HEK293T (cell line): ENCODE measurements at regions not wholly inside any gene's neighbourhood (a gene's known extent, or its start where the extent isn't known, plus 50 kb on each side); places are given as distances from the start of the nearest gene placed in this dataset.

Experiments
- ARNT ChIP-seq: fragments of 450-650 bp; IDR thresholded peaks from 2 replicates; pipeline ENCODE4 v1.6.1; 2017; ENCODE audit warnings: mild to moderate bottlenecking
- BHLHE40 ChIP-seq: fragments of 450-650 bp; IDR thresholded peaks from 2 replicates; pipeline ENCODE4 v1.6.1; 2016; ENCODE audit warnings: mild to moderate bottlenecking, moderate library complexity, borderline replicate concordance
- FOXK2 ChIP-seq: fragments of 450-650 bp; IDR thresholded peaks from 2 replicates; pipeline ENCODE4 v1.6.1; 2016; ENCODE audit warnings: mild to moderate bottlenecking
- FOXM1 ChIP-seq: fragments of 450-650 bp; IDR thresholded peaks from 2 replicates; pipeline ENCODE4 v1.6.1; 2017; ENCODE audit warnings: mild to moderate bottlenecking, borderline replicate concordance
- HDGF ChIP-seq: fragments of 450-650 bp; IDR thresholded peaks from 2 replicates; pipeline ENCODE4 v1.6.1; 2017; ENCODE audit warnings: antibody characterized with exemption, borderline replicate concordance
- L3MBTL2 ChIP-seq: fragments of 450-650 bp; conservative IDR thresholded peaks from 2 replicates; pipeline ENCODE4 v1.6.1; 2016; ENCODE audit warnings: mild to moderate bottlenecking
- SP1 ChIP-seq: fragments of 450-650 bp; IDR thresholded peaks from 2 replicates; pipeline ENCODE4 v1.6.1; 2017
- SUZ12 ChIP-seq: fragments of 450-650 bp; IDR thresholded peaks from 2 replicates; pipeline ENCODE4 v1.6.1; 2016; ENCODE audit warnings: mild to moderate bottlenecking
- TARDBP ChIP-seq: fragments of 450-650 bp; IDR thresholded peaks from 2 replicates; pipeline ENCODE4 v1.6.1; 2016

DNA sequence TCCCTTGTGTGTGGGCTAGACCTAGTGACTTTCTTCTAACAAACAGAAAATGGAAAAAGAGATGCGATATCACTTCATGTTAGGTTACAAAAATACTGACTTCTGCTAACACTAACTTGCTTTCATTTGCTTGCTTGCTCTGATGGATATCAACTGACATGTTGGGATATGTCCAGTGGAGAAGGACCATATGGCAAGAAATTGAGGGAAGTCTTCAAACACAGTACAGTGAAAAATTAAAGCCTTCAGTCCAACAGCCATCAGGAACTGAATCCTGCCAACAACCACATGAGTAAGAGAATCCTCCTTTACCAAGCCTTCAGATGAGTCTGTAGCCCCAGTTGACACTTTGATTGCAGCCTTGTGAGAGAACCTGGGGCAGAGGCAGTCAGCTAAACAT, 143.9 kb downstream of the MAIP1 start:
- no peak for TF ChIP-seq FOXM1
- no peak for TF ChIP-seq HDGF
- no peak for TF ChIP-seq ARNT
- TF ChIP-seq SP1 = no peak
- TF ChIP-seq TARDBP = no peak
- no peak for TF ChIP-seq L3MBTL2
- no peak for TF ChIP-seq BHLHE40
- no peak for TF ChIP-seq SUZ12
- TF ChIP-seq FOXK2 = no peak
